ACC112 (cell line): ENCODE measurements at regions not wholly inside any gene's neighbourhood (a gene's known extent, or its start where the extent isn't known, plus 50 kb on each side); places are given as distances from the start of the nearest gene placed in this dataset.

ENCODE experiments used
- H2AFZ ChIP-seq: fragments of 200-600 bp; sonication (generic); one replicate; pipeline ENCODE4 v1.6.0; 2017; ENCODE audit warnings: antibody characterized with exemption, low read length; ENCODE audit not compliant: unreplicated experiment
- H3K27ac ChIP-seq: fragments of 200-600 bp; sonication (generic); 2 replicates; pipeline ENCODE4 v1.5.1; 2014; ENCODE audit warnings: low read depth, mild to moderate bottlenecking, antibody characterized with exemption, low read length, moderate library complexity
- H3K27me3 ChIP-seq: fragments of 200-600 bp; sonication (generic); 2 replicates; pipeline ENCODE4 v1.6.1; 2014; ENCODE audit warnings: mild to moderate bottlenecking, antibody characterized with exemption, low read length, moderate library complexity, mixed read lengths; ENCODE audit not compliant: insufficient read depth
- H3K36me3 ChIP-seq: fragments of 200-600 bp; sonication (generic); 2 replicates; pipeline ENCODE4 v1.6.1; 2016; ENCODE audit warnings: mild to moderate bottlenecking, antibody characterized with exemption, low read length, moderate library complexity, mixed read lengths; ENCODE audit not compliant: insufficient read depth
- H3K4me1 ChIP-seq: fragments of 200-600 bp; sonication (generic); one replicate; pipeline ENCODE4 v1.6.1; 2016; ENCODE audit warnings: low read length, mixed read lengths; ENCODE audit not compliant: insufficient read depth, unreplicated experiment, control insufficient read depth
- H3K4me3 ChIP-seq: fragments of 200-600 bp; sonication (generic); 2 replicates; pipeline ENCODE4 v1.5.1; 2014; ENCODE audit warnings: mild to moderate bottlenecking, low read depth, low read length
- H3K79me2 ChIP-seq: fragments of 200-600 bp; sonication (generic); one replicate; pipeline ENCODE4 v1.6.0; 2016; ENCODE audit warnings: low read length; ENCODE audit not compliant: control insufficient read depth, unreplicated experiment, insufficient read depth

DNA sequence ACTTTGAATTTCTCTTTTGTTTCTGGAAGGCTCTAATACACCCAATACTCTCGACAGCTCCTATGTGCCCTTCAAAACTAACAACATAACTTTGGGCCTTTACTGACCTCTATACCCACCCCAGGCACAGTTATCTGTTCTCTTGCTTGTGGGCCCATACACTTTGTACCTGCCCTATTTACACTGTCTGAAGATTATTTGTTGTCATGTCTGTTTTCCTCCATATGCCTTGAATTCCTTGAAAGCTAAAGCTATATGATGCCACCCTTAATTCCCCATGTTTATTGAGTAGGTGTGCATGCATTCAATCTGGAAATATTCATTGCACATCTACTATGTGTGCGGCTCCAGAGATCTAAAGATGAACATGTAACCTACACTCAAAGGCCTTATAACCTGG is 267.6 kb downstream of the PLPP3 start:
- H2AFZ ChIP-seq = no peak overlapping the region
- H3K4me1 ChIP-seq = no peaks in the 10 kb centered on the region
- H3K4me3 ChIP-seq = no peak overlapping the region
- no peaks in the 10 kb centered on the region for H3K79me2 ChIP-seq
- H3K27me3 ChIP-seq = no peaks in the 10 kb centered on the region
- no peaks in the 10 kb centered on the region for H3K36me3 ChIP-seq
- no peak overlapping the region for H3K27ac ChIP-seq

DNA sequence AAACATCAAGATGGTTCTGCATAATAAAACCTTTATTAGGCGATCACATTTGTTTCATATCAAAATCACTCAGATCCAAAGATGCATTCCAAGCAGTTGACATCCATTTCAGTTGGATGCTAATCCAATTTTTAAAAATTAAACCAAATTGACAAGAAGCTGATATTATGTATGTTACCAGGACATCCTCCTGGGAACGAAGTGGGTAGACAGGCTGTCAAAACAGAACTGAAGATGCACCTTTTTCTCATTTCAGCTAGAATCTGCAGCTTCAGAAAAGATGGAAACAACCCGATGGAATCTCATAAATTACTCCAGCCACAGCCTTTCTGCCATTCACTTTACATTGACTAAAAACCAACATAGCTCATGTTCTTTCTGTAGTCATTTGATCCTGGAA is 268.4 kb downstream of the PLPP3 start:
- no peaks in the 10 kb centered on the region for H3K36me3 ChIP-seq
- H2AFZ ChIP-seq = no peak overlapping the region
- no peaks in the 10 kb centered on the region for H3K4me1 ChIP-seq

DNA sequence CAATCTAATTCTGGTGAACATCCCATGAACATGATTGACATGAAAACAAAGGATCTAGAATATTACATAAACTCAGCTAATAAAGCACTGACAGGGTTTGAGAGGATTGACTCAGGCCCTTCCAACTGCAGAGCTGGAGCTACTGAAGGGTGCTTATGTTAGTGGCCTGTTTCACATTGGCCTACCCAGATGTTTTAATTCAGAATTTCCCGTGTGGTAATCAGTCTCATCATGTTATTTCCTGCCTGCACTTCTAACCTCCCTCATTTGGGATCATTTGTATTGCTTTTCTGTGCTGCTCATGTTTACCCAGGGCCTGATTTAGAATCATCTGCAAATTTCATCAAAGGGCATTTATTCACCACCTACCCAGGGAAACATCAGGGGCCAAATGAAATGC is 270.3 kb downstream of the PLPP3 start:
- Histone ChIP-seq H2AFZ (no peak overlapping the region), H3K79me2 (no peaks in the 10 kb centered on the region), H3K4me1 (no peaks in the 10 kb centered on the region)

More for the DNA sequence above, 268.4 kb downstream of the PLPP3 start:
- Histone ChIP-seq H3K79me2 (no peaks in the 10 kb centered on the region), H3K27me3 (no peaks in the 10 kb centered on the region), H3K27ac (no peak overlapping the region), H3K4me3 (no peak overlapping the region)

DNA sequence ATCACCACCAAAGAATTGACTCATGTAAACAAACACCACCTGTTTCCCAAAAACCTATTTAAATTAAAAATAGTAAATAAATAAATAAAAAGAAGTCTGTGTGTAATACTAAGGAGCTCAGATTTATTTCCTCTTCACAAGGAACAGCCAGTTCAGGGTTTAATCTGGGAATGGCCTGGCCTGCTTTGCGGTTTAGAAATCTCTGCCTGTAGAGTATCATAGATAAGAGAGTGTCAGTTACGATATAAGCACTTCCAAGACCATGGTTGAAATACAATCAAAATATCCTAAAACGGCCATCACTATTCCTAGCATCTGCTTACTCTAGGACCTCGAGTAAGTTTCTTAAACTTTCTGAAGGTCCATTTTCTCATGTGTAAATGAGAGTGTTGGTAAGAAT is 274.4 kb downstream of the PLPP3 start:
- Histone ChIP-seq H3K4me1 (peaks cover 21% of the 10 kb centered on the region), H3K36me3 (no peaks in the 10 kb centered on the region), H2AFZ (no peak overlapping the region), H3K27ac (no peak overlapping the region), H3K4me3 (no peak overlapping the region), H3K27me3 (no peaks in the 10 kb centered on the region), H3K79me2 (no peaks in the 10 kb centered on the region)

More for the DNA sequence above, 270.3 kb downstream of the PLPP3 start:
- no peaks in the 10 kb centered on the region for H3K36me3 ChIP-seq
- no peaks in the 10 kb centered on the region for H3K27me3 ChIP-seq
- H3K4me3 ChIP-seq = no peak overlapping the region
- H3K27ac ChIP-seq = no peak overlapping the region

DNA sequence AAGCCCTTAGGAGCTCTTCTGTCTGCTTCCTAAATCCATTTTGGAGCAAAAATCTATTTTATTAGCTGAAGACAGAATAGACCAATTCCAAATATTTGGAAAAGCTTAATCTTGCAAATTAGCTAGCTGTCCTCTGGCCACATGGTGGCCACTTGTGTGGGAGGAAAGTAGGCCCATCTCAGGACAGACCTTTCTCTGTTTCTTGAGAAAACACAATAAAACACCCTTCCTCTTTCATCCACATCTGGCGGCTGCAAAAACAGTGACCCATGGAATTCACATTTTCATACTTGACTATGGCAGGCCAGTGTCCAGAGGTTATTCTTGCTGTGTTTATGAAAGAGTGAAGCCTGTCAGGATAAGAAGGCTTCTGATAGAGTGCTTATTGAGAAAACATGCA is 275.6 kb downstream of the PLPP3 start:
- Histone ChIP-seq H3K4me1 (peaks cover 21% of the 10 kb centered on the region), H3K4me3 (no peak overlapping the region), H3K36me3 (no peaks in the 10 kb centered on the region), H2AFZ (no peak overlapping the region), H3K27me3 (no peaks in the 10 kb centered on the region), H3K79me2 (no peaks in the 10 kb centered on the region), H3K27ac (no peak overlapping the region)

DNA sequence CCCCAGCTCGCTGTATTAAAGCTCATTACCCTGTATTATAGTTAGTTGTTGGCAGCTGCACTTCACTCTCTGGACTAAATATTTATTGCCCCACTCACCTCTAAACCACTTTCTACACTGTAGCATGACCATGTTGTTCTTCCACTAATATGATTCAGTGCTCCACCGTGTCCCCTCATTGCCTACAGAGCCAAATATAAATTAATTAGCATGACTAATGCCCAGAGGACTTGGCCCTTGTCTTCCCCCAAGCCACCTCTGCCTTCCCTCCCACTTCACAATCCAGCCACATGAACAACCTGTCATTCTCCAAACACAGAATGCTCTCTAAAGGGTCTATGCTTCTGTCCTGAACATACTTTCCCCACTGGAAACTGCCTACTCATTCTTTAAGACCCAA is 276.5 kb downstream of the PLPP3 start:
- Histone ChIP-seq H3K4me1 (peaks cover 21% of the 10 kb centered on the region), H3K27me3 (no peaks in the 10 kb centered on the region), H3K27ac (no peak overlapping the region), H2AFZ (no peak overlapping the region), H3K4me3 (no peak overlapping the region), H3K79me2 (no peaks in the 10 kb centered on the region), H3K36me3 (no peaks in the 10 kb centered on the region)

DNA sequence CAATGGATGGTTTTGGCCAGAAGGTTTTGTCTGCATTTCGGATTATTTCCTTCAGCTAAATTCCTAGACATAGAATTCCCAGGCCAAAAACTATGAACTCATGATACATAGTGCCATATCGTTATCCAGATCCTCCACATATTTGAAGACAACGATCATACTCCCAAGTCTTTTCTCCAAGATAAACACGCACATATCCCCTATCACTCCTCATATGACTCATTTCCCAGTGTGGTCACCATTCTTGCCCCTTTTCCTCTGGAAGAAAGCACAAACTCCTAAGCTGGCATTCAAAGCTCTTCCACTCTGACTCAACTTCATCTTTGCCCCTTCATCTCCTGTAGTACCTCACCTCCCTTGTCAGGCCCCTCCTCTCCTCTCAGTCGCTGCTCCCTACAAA is 277.6 kb downstream of the PLPP3 start:
- Histone ChIP-seq H3K36me3 (no peaks in the 10 kb centered on the region), H3K4me1 (peaks cover 21% of the 10 kb centered on the region), H3K79me2 (no peaks in the 10 kb centered on the region), H3K27ac (peak overlapping the region; percentile 42), H3K4me3 (peak overlapping the region; percentile 33; the same call in 1 of the 2 replicates), H3K27me3 (no peaks in the 10 kb centered on the region), H2AFZ (no peak overlapping the region)

DNA sequence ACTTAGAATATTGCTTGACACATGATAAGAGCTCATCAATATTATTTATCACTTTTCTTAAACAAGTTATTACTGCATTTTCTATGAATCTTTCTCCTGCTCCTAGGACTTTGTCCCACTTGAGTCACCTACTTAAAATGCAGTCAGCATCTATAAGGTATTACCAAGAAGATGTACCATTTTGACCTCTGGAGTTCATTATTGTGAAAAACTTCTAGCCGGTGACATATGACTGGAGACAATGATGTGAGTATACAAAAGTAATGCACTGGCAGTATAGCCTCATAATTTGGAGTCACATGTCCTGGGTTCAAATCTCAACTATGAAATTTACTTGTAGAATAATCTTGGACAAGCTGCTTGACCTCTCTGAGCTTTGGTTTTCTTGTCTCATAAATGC is 278.5 kb downstream of the PLPP3 start:
- Histone ChIP-seq H3K27me3 (no peaks in the 10 kb centered on the region), H3K27ac (no peak overlapping the region), H3K4me3 (no peak overlapping the region), H3K36me3 (no peaks in the 10 kb centered on the region), H3K79me2 (no peaks in the 10 kb centered on the region), H2AFZ (no peak overlapping the region), H3K4me1 (peaks cover 21% of the 10 kb centered on the region)

DNA sequence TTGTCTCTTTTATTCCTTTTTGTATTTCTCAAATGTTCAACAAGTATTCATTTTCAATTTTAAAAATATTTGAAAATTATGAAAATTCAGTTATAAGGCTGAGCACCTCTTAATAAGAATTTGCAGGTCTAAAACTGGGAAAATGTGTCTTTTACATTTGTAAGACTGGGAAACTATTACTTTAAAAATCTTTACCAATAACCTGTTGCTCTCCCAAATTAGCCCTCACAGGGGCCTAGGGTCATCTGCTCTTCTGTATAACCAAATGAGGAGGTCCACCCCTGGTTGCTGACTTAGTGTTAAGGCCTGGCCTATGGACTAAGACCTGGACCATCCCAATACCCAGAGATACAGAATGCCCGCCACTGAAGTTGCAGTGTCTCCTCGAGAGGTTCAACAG is 280.5 kb downstream of the PLPP3 start:
- H2AFZ ChIP-seq = no peak overlapping the region
- no peaks in the 10 kb centered on the region for H3K79me2 ChIP-seq
- no peak overlapping the region for H3K27ac ChIP-seq
- H3K36me3 ChIP-seq = no peaks in the 10 kb centered on the region
- no peak overlapping the region for H3K4me3 ChIP-seq
- H3K27me3 ChIP-seq = no peaks in the 10 kb centered on the region
- H3K4me1 ChIP-seq = peaks cover 21% of the 10 kb centered on the region

DNA sequence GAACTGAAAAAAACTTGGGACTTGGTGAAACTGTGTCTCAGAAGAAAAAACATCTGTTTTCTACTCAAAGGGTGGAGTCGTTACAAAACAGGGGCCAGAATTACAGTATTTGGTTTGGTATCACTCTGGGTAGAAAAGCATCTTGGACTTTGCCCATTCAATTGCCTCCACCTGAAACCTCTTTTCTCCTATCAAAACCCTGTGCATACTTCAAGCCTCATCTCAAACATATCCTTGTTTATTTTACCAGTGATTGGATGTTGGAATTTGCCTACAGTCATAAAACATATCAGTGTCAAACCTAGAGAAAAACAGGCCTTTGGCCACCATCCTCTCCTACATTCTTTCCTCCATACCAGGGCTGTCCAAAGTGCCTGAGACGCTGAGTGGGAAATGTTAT is 281.5 kb downstream of the PLPP3 start:
- Histone ChIP-seq H2AFZ (no peak overlapping the region), H3K4me1 (peaks cover 13% of the 10 kb centered on the region), H3K36me3 (no peaks in the 10 kb centered on the region), H3K27ac (no peak overlapping the region), H3K4me3 (no peak overlapping the region), H3K27me3 (no peaks in the 10 kb centered on the region), H3K79me2 (no peaks in the 10 kb centered on the region)

DNA sequence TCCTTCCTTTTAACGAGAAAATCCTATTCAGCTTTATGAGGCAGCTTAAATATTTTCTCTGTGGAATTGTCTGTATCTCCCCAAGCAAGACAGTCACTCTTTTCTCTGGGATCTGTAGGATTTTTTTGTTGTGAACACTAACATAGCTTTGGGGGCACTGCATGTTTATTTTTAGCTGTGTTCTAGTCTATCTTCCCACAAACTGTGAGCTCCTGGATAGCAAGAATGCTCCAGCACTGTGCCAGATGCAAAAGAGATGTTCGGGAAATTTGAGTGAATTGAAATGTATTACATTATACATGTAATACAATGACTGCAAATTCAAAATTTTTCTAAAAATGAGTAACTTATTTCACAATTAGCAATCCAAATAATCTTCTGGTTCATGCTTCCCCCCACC is 282.2 kb downstream of the PLPP3 start:
- no peak overlapping the region for H3K4me3 ChIP-seq

More for the DNA sequence above, 282.2 kb downstream of the PLPP3 start:
- H3K79me2 ChIP-seq = no peaks in the 10 kb centered on the region
- no peaks in the 10 kb centered on the region for H3K27me3 ChIP-seq
- H3K27ac ChIP-seq = no peak overlapping the region
- H3K36me3 ChIP-seq = no peaks in the 10 kb centered on the region
- peaks cover 6% of the 10 kb centered on the region for H3K4me1 ChIP-seq
- no peak overlapping the region for H2AFZ ChIP-seq
